MM.1S (cell line): ENCODE measurements at regions not wholly inside any gene's neighbourhood (a gene's known extent, or its start where the extent isn't known, plus 50 kb on each side); places are given as distances from the start of the nearest gene placed in this dataset.

Experiments
- DNase-seq: peaks from one replicate; pipeline ENCODE4 v3.0.0-alpha.2; 2015
- H2AFZ ChIP-seq: fragments of 300-600 bp; sonication (generic); 2 replicates; pipeline ENCODE4 v1.6.0; 2016; ENCODE audit warnings: antibody characterized with exemption, low read length
- H3F3A ChIP-seq: fragments of 300-600 bp; sonication (generic); 2 replicates; pipeline ENCODE4 v1.6.1; 2016; ENCODE audit warnings: mild to moderate bottlenecking, antibody characterized with exemption, low read length, moderate library complexity, mixed read lengths; ENCODE audit not compliant: insufficient read depth
- H3K27ac ChIP-seq: fragments of 300-600 bp; sonication (generic); 2 replicates; pipeline ENCODE4 v1.5.1; 2016; ENCODE audit warnings: mild to moderate bottlenecking, low read length
- H3K27me3 ChIP-seq: fragments of 300-600 bp; sonication (generic); replicated peaks from 2 replicates; pipeline ENCODE4 v1.6.0; 2016; ENCODE audit warnings: low read length; ENCODE audit not compliant: insufficient read depth
- H3K36me3 ChIP-seq: fragments of 300-600 bp; sonication (generic); replicated peaks from 2 replicates; pipeline ENCODE4 v1.6.1; 2016; ENCODE audit warnings: mild to moderate bottlenecking, low read length, mixed read lengths; ENCODE audit not compliant: insufficient read depth
- H3K4me1 ChIP-seq: fragments of 300-600 bp; sonication (generic); 2 replicates; pipeline ENCODE4 v1.6.1; 2016; ENCODE audit warnings: low read length, mixed read lengths
- H3K4me2 ChIP-seq: fragments of 300-600 bp; sonication (generic); 2 replicates; pipeline ENCODE4 v1.6.0; 2016; ENCODE audit warnings: low read depth, low read length
- H3K4me3 ChIP-seq: fragments of 300-600 bp; sonication (generic); 2 replicates; pipeline ENCODE4 v1.5.1; 2016; ENCODE audit warnings: low read length, mixed read lengths
- H3K79me2 ChIP-seq: fragments of 300-600 bp; sonication (generic); 2 replicates; pipeline ENCODE4 v1.6.1; 2016; ENCODE audit warnings: mixed run types, low read length, mixed read lengths
- H3K9ac ChIP-seq: fragments of 300-600 bp; sonication (generic); 2 replicates; pipeline ENCODE4 v1.6.1; 2016; ENCODE audit warnings: low read length, mixed read lengths
- H3K9me2 ChIP-seq: fragments of 300-600 bp; sonication (generic); replicated peaks from 2 replicates; pipeline ENCODE4 v1.6.1; 2016; ENCODE audit warnings: mild to moderate bottlenecking, low read length, mixed read lengths; ENCODE audit not compliant: insufficient read depth
- H3K9me3 ChIP-seq: fragments of 300-600 bp; sonication (generic); replicated peaks from 2 replicates; pipeline ENCODE4 v1.6.1; 2016; ENCODE audit warnings: mild to moderate bottlenecking, low read length, mixed read lengths; ENCODE audit not compliant: insufficient read depth
- H4K20me1 ChIP-seq: fragments of 300-600 bp; sonication (generic); 2 replicates; pipeline ENCODE4 v1.6.1; 2016; ENCODE audit warnings: mild to moderate bottlenecking, low read length, moderate library complexity, mixed read lengths; ENCODE audit not compliant: insufficient read depth
- EZH2 ChIP-seq: fragments of 300-600 bp; sonication (generic); optimal IDR thresholded peaks from 2 replicates; pipeline ENCODE3; 2017; ENCODE audit warnings: low read depth, mild to moderate bottlenecking, antibody characterized with exemption, low read length, mixed read lengths
- EZH2phosphoT487 ChIP-seq: fragments of 300-600 bp; sonication (generic); IDR thresholded peaks from 2 replicates; pipeline ENCODE4 v1.6.1; 2018; ENCODE audit warnings: antibody characterized with exemption, low read length
- TF ChIP-seq, protein P1 (sequence below): fragments of 300-600 bp; sonication (generic); IDR thresholded peaks from 2 replicates; pipeline ENCODE4 v1.5.1; 2016; ENCODE audit warnings: antibody characterized with exemption, low read length, mixed read lengths

DNA sequence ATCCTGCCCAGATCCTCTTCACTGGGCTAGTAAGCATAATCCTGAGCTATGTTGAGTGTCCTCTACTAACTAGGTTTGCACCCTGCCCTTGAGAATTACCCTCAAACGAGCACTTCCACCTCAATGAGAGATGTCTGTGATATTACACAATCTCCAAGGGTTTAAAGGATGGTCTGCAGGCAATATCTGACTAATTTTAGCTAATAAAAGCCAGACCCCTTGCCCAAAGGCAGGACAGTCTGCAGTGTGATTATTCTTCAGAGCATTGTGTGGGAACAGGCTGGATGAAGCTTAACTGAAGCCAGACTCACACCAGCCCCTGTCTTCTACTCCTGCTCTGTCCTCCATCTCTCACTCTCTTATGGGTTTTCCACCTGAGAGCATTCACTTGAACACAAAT, 544.9 kb upstream of the DDX18 start:
- no peaks in the 10 kb centered on the region for H3K4me1 ChIP-seq
- no peak for TF ChIP-seq EZH2
- TF ChIP-seq, protein P1, sequence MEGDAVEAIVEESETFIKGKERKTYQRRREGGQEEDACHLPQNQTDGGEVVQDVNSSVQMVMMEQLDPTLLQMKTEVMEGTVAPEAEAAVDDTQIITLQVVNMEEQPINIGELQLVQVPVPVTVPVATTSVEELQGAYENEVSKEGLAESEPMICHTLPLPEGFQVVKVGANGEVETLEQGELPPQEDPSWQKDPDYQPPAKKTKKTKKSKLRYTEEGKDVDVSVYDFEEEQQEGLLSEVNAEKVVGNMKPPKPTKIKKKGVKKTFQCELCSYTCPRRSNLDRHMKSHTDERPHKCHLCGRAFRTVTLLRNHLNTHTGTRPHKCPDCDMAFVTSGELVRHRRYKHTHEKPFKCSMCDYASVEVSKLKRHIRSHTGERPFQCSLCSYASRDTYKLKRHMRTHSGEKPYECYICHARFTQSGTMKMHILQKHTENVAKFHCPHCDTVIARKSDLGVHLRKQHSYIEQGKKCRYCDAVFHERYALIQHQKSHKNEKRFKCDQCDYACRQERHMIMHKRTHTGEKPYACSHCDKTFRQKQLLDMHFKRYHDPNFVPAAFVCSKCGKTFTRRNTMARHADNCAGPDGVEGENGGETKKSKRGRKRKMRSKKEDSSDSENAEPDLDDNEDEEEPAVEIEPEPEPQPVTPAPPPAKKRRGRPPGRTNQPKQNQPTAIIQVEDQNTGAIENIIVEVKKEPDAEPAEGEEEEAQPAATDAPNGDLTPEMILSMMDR: no peak
- no peak for TF ChIP-seq EZH2phosphoT487
- no peak overlapping the region for H3K4me2 ChIP-seq
- no peaks in the 10 kb centered on the region for H3K27me3 ChIP-seq
- no peaks in the 10 kb centered on the region for H3K9me2 ChIP-seq
- no peaks in the 10 kb centered on the region for H4K20me1 ChIP-seq
- DNase-seq: no peak
- no peaks in the 10 kb centered on the region for H3K9me3 ChIP-seq
- H3F3A ChIP-seq: no peaks in the 10 kb centered on the region
- H3K4me3 ChIP-seq: no peak overlapping the region
- no peaks in the 10 kb centered on the region for H3K36me3 ChIP-seq
- H2AFZ ChIP-seq: no peak overlapping the region
- no peak overlapping the region for H3K27ac ChIP-seq
- no peaks in the 10 kb centered on the region for H3K79me2 ChIP-seq
- no peak overlapping the region for H3K9ac ChIP-seq

DNA sequence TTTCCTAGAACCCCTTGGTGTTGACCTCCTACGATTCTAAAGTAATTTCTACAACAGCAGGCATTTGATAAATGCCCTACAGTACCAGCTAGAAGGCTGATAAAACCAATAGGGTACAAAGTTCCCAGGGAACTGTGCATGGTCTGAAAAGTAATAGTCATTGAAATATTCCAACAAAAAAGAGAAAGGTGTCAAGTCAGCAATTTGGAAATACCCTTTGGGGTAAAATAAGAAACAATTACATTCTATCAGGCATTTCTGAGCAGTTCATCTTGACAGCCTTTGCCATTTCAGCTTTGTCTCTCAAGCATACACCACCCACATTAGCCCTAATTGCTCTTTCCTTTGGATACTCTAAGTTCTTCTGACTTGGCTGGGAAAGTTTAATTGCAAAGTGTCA, 542.9 kb upstream of the DDX18 start:
- Histone ChIP-seq H3K4me2 (no peak overlapping the region), H3K9ac (no peak overlapping the region), H3K4me3 (no peak overlapping the region), H3K79me2 (no peaks in the 10 kb centered on the region), H3F3A (no peaks in the 10 kb centered on the region), H3K27me3 (no peaks in the 10 kb centered on the region), H3K36me3 (no peaks in the 10 kb centered on the region), H4K20me1 (no peaks in the 10 kb centered on the region), H3K9me3 (no peaks in the 10 kb centered on the region), H2AFZ (no peak overlapping the region), H3K4me1 (no peaks in the 10 kb centered on the region), H3K9me2 (no peaks in the 10 kb centered on the region), H3K27ac (no peak overlapping the region)
- TF ChIP-seq, protein P1: no peak
- TF ChIP-seq EZH2: no peak
- TF ChIP-seq EZH2phosphoT487: no peak
- no peak for DNase-seq

DNA sequence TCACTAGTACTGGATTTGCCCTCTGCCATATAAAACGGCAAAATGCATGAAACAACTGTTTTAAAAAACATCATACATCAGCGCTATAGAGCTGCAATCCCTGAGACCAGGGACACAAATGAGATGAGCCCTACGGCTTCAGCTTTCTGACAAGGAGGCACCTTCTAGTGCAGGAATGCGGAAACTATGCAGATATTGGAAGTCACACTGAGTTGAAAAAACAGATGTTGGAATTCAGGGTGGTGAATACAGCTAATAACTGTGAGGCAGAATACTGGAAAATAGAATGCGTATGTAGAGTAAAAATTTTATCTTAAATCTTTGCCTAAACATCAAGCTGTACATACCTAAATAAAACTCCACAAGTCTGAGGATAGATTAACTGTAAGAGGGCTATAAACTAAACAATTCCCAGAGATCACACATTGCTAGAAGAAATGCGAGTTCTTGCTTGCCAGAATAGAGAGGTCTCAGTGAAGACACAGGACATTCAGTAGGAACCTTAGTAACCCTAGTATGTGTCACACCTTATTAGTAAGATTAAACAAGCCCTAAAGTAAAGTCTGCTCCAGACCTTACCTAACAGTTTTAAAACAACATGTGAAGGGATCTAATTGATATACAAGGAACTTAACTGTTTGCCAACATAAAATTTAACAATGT, 541.4 kb upstream of the DDX18 start:
- no peak overlapping the region for H2AFZ ChIP-seq
- H3K27ac ChIP-seq: no peak overlapping the region
- H3K4me3 ChIP-seq: no peak overlapping the region
- no peaks in the 10 kb centered on the region for H3F3A ChIP-seq
- no peaks in the 10 kb centered on the region for H3K79me2 ChIP-seq
- TF ChIP-seq EZH2phosphoT487 (no peak), EZH2 (no peak)
- TF ChIP-seq, protein P1: no peak
- H3K9ac ChIP-seq: no peak overlapping the region
- H3K9me2 ChIP-seq: no peaks in the 10 kb centered on the region
- H3K4me2 ChIP-seq: no peak overlapping the region
- no peaks in the 10 kb centered on the region for H3K9me3 ChIP-seq
- H3K36me3 ChIP-seq: no peaks in the 10 kb centered on the region
- H4K20me1 ChIP-seq: no peaks in the 10 kb centered on the region
- H3K27me3 ChIP-seq: no peaks in the 10 kb centered on the region
- H3K4me1 ChIP-seq: no peaks in the 10 kb centered on the region
- no peak for DNase-seq
